ENCODE measurements at regions not wholly inside any gene's neighbourhood (a gene's known extent, or its start where the extent isn't known, plus 50 kb on each side); places are given as distances from the start of the nearest gene placed in this dataset.

- Histone ChIP-seq H3K27me3 (no peaks in the 10 kb centered on the region), H3K36me3 (no peaks in the 10 kb centered on the region), H3K27ac (no peak overlapping the region), H3K4me3 (no peak overlapping the region), H3K9me3 (no peaks in the 10 kb centered on the region), H3K4me1 (ENCODE audit: insufficient read depth) (no peaks in the 10 kb centered on the region)
- no peak for TF ChIP-seq POLR2A (IDR thresholded peaks at IDR 0.05)
- no peak for TF ChIP-seq EP300 (IDR thresholded peaks at IDR 0.05)
- TF ChIP-seq CTCF (IDR thresholded peaks at IDR 0.05), result no peak
- no peak for DNase-seq
- WGBS, 3 donors, result 90 to 94% (median 93%) methylated on average over 12 of the region's 12 CpGs
- intact Hi-C loops (cut with DNase I), result no loop called here
These were observed 202.0 kb downstream of the FOXO1 start for GRCh38 chr13:40464337-40465014.

- Histone ChIP-seq H3K4me3 (no peak overlapping the region), H3K27me3 (no peaks in the 10 kb centered on the region), H3K36me3 (no peaks in the 10 kb centered on the region), H3K4me1 (ENCODE audit: insufficient read depth) (no peaks in the 10 kb centered on the region), H3K9me3 (no peaks in the 10 kb centered on the region), H3K27ac (no peak overlapping the region)
- WGBS, 3 donors, result 92 to 97% (median 96%) methylated on average over 3 of the region's 3 CpGs
- TF ChIP-seq POLR2A (IDR thresholded peaks at IDR 0.05), result no peak
- TF ChIP-seq CTCF (IDR thresholded peaks at IDR 0.05), result no peak
- no peak for TF ChIP-seq EP300 (IDR thresholded peaks at IDR 0.05)
- DNase-seq, result no peak
- intact Hi-C loops (cut with DNase I), result no loop called here
These were observed 201.4 kb downstream of the FOXO1 start for GRCh38 chr13:40465015-40465390.

GRCh38 chr13:40466272-40466671 lies 200.2 kb downstream of the FOXO1 start:
- Histone ChIP-seq H3K9me3 (no peaks in the 10 kb centered on the region), H3K27me3 (no peaks in the 10 kb centered on the region), H3K4me1 (ENCODE audit: insufficient read depth) (no peaks in the 10 kb centered on the region), H3K4me3 (no peak overlapping the region), H3K36me3 (no peaks in the 10 kb centered on the region), H3K27ac (no peak overlapping the region)
- TF ChIP-seq EP300 (IDR thresholded peaks at IDR 0.05) (no peak), CTCF (IDR thresholded peaks at IDR 0.05) (no peak), POLR2A (IDR thresholded peaks at IDR 0.05) (no peak)
- DNase-seq, result no peak
- intact Hi-C loops (cut with DNase I), result no loop called here
- 93 to 99% (median 97%) methylated on average over 6 of the region's 6 CpGs for WGBS, 3 donors

- Histone ChIP-seq H3K27ac (no peak overlapping the region), H3K4me1 (ENCODE audit: insufficient read depth) (no peaks in the 10 kb centered on the region), H3K27me3 (no peaks in the 10 kb centered on the region), H3K9me3 (no peaks in the 10 kb centered on the region), H3K36me3 (no peaks in the 10 kb centered on the region), H3K4me3 (no peak overlapping the region)
- no peak for DNase-seq
- 93 to 97% (median 93%) methylated on average over 2 of the region's 2 CpGs for WGBS, 3 donors
- intact Hi-C loops (cut with DNase I), result no loop called here
- TF ChIP-seq CTCF (IDR thresholded peaks at IDR 0.05), result no peak
- TF ChIP-seq POLR2A (IDR thresholded peaks at IDR 0.05), result no peak
- no peak for TF ChIP-seq EP300 (IDR thresholded peaks at IDR 0.05)
These were observed 198.1 kb downstream of the FOXO1 start for GRCh38 chr13:40468227-40468838.
